T47D (cell line): ENCODE measurements at regions not wholly inside any gene's neighbourhood (a gene's known extent, or its start where the extent isn't known, plus 50 kb on each side); places are given as distances from the start of the nearest gene placed in this dataset.

Experiments
- DNase-seq, 2 experiments: peaks; one replicate each; pipeline versions ENCODE4 v3.0.0 to v3.0.0-alpha.2; 2011 to 2012; ENCODE audit warnings: low read depth in 1 of 2, low spot score in 1 of 2
- JUND ChIP-seq: IDR thresholded peaks from 2 replicates; pipeline ENCODE4 v1.6.1; 2012; ENCODE audit warnings: low read depth
- in situ Hi-C: cut with HindIII; loops from 2 replicates; pipeline ENCODE4 v1.10.0; 2016; ENCODE audit warnings: low sequenced_read_pairs, low pct_unique_long_range_greater_than_20kb

- TF ChIP-seq JUND: no peak
- in situ Hi-C loops: no loop called here
- no peak for DNase-seq
Measured at GRCh38 chr1:72516826-72517225, 234.5 kb upstream of the NEGR1 start.

GRCh38 chr1:72516264-72516663, 233.9 kb upstream of the NEGR1 start:
- in situ Hi-C loops: no loop called here
- TF ChIP-seq JUND: no peak
- DNase-seq: no peak

- no peak for TF ChIP-seq JUND
- no peak for DNase-seq
- in situ Hi-C loops: no loop called here
Measured at GRCh38 chr1:72498371-72498770, 216.0 kb upstream of the NEGR1 start.

- no peak for DNase-seq
- TF ChIP-seq JUND: no peak
- in situ Hi-C loops: no loop called here
Measured at GRCh38 chr1:72489801-72490200, 207.5 kb upstream of the NEGR1 start.

- DNase-seq: no peak
- no peak for TF ChIP-seq JUND
- in situ Hi-C loops: no loop called here
Measured at GRCh38 chr1:72485801-72486200, 203.5 kb upstream of the NEGR1 start.

- DNase-seq: no peak
- no peak for TF ChIP-seq JUND
- in situ Hi-C loops: no loop called here
Measured at GRCh38 chr1:72483846-72484357, 201.6 kb upstream of the NEGR1 start.

GRCh38 chr1:72482736-72483413, 200.5 kb upstream of the NEGR1 start:
- TF ChIP-seq JUND: no peak
- DNase-seq: no peak
- in situ Hi-C loops: no loop called here

GRCh38 chr1:72481420-72481970, 199.2 kb upstream of the NEGR1 start:
- in situ Hi-C loops: no loop called here
- no peak for TF ChIP-seq JUND

GRCh38 chr1:72466376-72466775, 184.0 kb upstream of the NEGR1 start:
- no peak for TF ChIP-seq JUND
- in situ Hi-C loops: no loop called here
- DNase-seq: no peak

More at GRCh38 chr1:72481420-72481970, 199.2 kb upstream of the NEGR1 start:
- DNase-seq: no peak

GRCh38 chr1:72462186-72462905, 180.0 kb upstream of the NEGR1 start:
- TF ChIP-seq JUND: no peak
- in situ Hi-C loops: no loop called here

GRCh38 chr1:72442262-72442661, 159.9 kb upstream of the NEGR1 start:
- in situ Hi-C loops: no loop called here
- DNase-seq: no peak
- no peak for TF ChIP-seq JUND

More at GRCh38 chr1:72462186-72462905, 180.0 kb upstream of the NEGR1 start:
- no peak for DNase-seq

- in situ Hi-C loops: no loop called here
- TF ChIP-seq JUND: no peak
- no peak for DNase-seq
Measured at GRCh38 chr1:72439036-72439435, 156.7 kb upstream of the NEGR1 start.

GRCh38 chr1:72438270-72438669, 155.9 kb upstream of the NEGR1 start:
- DNase-seq: no peak
- TF ChIP-seq JUND: no peak
- in situ Hi-C loops: no loop called here

GRCh38 chr1:72435025-72435424, 152.7 kb upstream of the NEGR1 start:
- no peak for TF ChIP-seq JUND
- in situ Hi-C loops: no loop called here
- DNase-seq: no peak
